Globus pallidus (tissue), 1 donor: ENCODE measurements at regions not wholly inside any gene's neighbourhood (a gene's known extent, or its start where the extent isn't known, plus 50 kb on each side); places are given as distances from the start of the nearest gene placed in this dataset.

ENCODE experiments used
- DNase-seq: peaks from one replicate; pipeline ENCODE4 v3.0.0-alpha.2; 2015; ENCODE audit warnings: low spot score

- DNase-seq: no peak
These were observed 79.1 kb downstream of the INHBB start for GRCh38 chr2:120425014-120425413.

- no peak for DNase-seq
These were observed 82.8 kb downstream of the INHBB start for GRCh38 chr2:120428748-120429147.

GRCh38 chr2:120429586-120430500 lies 83.9 kb downstream of the INHBB start:
- no peak for DNase-seq

DNA sequence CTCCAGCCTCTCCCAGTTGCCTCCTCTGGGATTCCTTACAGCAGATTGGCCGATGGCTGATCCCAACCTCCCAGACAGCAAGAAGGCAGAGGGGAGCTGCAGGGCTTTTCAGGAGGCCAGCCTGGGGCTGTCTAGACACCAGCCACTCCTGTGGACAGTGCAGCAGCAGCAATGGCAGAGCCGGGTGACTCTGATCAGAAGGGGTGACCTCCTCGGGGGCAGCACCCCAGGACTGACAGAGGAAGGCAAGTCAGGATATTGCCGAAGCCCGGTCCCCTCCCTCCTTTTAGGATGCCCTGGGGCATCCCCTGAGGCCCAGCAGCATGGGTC lies 84.5 kb downstream of the INHBB start:
- no peak for DNase-seq

DNA sequence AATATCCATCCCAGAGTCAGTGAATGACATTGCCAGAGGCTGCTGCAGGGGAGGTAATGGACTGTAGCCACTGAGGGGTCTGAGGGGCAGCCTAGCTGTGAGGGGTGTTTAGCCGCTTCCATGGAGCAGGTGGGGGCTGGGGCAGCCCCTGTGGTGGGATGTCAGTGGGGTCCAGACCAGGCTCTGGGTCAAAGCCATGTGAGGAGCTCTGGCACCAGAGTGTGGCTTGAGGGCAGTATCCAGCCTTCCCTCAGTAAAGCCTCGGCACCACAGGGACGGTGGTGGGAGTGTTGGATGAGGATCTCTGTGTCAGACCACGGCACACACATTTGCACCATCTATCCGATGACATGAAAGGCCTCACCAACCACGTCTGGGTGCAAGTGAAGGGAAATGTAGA lies 85.0 kb downstream of the INHBB start:
- no peak for DNase-seq

GRCh38 chr2:120431386-120432292 lies 85.7 kb downstream of the INHBB start:
- DNase-seq: no peak

DNA sequence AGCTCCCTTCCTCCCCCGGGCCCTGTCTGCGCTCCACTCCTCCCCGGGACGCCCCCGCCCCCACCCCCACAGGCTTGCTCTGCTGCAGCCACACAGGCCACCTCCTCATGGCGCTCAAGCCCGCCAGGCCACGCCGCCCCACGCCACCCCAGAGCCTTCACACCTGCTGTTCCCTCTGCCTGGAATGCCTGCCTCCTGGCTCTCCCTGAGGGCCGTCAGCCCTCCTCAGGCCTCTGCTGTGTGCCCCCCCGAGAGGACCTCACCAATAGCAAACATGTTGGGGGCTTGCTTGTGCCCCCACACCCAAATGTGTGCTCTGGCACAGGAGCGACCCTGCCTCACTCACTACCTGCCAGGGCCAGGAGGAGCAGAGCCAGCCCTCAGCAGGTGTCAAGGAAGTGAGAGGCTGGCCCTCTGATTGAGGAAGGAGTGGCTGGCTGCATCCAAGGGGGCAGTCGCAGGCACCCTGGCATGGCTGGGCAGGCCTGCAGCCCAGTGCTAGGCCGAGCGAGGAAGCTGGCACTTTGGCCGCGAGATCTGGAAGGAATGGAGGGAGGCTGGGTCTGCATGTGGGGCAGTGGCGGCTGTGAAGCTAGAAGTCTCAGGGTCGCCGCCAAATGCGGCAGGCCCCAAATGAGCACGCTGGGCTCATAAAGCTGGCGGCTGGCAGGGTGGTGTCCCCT lies 86.5 kb downstream of the INHBB start:
- no peak for DNase-seq

GRCh38 chr2:120432976-120433815 lies 87.3 kb downstream of the INHBB start:
- DNase-seq: no peak

DNA sequence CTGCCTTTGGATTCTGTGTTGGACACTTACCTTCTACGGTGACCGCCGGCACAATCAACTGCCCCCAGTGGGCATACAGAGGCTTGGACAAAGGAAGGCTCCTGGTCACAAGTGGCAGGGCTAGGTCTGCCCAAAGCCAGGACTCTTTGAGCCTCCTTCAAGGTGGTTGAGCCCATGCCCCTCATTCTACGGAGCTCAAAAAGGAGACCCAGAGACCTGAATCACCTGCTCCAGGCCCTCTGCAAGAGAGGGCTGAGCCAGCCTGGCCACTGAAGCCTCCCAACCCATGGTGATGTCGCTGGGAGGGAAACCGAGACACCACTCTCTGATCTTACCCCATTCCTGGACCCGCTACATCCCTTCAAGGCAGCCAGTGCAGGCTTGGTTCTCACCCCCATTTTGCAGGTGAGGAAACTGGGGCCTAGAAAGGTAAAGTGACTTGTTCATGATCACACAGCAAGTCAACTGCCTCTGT lies 87.9 kb downstream of the INHBB start:
- no peak for DNase-seq

DNA sequence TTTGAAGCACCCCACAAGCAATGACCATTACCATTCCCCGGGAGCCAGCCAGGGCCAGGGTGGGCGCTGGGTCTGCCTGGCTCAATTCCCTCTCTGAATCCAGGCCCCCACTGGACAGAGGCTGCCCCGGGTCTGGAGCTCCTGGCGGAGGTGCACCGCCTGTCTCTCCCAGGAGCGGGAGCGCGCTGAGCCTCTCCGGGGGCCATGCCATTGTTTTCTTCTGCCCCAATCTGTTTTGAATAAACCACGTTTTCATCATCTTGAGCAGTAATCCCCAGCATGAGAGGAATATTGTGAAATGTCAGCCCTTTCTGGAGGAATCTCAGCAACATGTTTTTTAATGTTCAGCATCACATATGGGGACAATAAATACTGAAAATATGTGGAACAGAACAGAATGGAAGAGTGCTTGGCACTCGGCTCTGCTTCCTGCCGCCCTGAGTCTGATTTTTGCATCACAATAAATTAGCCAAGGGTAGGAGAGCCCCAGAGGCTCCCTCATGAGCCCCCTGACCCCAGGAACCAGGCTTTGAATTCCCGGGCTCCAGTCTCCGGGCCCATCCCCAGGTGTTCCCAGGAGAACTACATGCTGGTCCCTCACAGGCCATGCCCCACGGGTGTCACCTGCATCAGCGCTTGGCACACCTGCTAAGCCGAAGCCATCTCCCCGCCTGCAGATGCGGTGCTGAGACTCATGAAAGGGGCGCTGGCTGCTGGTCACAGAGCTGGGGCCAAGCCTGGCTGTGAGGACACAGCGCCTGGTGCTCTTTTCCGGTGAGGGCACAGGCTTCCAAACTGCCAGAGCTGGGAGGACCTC lies 88.8 kb downstream of the INHBB start:
- DNase-seq: no peak

GRCh38 chr2:120435671-120436459 lies 89.9 kb downstream of the INHBB start:
- no peak for DNase-seq

- no peak for DNase-seq
These were observed 90.5 kb downstream of the INHBB start for GRCh38 chr2:120436460-120436739.

DNA sequence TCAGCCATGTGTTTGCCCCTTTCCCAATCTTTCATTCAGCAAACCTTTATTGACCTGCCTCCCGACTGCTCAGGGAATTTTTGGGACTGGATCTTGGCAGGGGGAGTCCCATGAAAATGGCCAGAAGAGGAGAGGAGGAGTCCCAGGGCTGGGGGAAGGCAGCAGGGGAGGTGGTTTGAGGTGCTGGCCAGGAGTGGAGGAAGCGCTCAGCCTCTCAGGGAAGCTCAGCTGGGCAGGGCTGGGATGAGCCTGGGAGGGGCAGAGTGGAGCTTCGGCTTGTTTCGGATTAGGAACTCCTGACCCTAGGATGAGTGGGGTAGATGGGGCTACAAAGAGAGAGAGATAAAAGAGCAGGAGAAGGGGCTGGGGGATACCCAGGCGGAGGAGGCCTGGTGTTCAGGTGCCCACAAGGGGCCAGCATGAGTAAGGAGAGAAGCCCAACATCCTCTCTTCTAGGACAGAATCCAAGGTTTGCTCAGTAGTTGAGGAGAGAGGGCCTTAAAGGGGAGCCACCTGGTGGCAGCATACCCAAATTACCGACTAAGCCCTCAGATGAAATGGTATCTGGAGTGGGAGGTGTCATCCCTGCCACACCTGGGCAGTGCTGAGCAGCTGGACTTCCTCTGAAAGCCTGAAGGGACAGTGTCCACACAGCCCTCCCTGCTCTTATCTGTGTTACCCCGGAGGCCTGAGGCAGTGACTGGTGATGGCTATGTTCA lies 91.1 kb downstream of the INHBB start:
- no peak for DNase-seq

DNA sequence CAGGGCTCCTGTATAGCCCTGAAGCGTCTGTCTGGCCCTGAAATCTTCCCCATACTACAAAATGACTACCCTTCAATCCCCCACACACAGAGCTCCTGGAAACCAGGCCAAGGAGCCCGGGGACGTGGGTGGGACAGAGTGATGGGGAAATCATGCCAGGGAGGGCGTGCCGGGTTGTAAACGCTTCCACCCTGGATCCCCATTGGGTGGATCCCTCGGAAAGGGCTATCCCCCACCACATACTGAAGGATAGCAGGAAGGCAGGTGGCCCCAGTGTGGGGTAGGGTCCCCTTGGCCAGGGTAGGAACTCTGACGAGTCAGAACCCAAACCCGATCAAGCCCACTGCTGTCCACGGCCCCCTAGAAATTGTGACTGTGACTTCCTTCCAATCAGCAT lies 91.7 kb downstream of the INHBB start:
- no peak for DNase-seq

- DNase-seq: no peak
These were observed 92.5 kb downstream of the INHBB start for GRCh38 chr2:120438301-120439066.

GRCh38 chr2:120439067-120439368 lies 93.1 kb downstream of the INHBB start:
- DNase-seq: no peak

GRCh38 chr2:120439637-120440384 lies 93.9 kb downstream of the INHBB start:
- no peak for DNase-seq
